Tibial nerve (tissue), 4 donors: ENCODE measurements at regions not wholly inside any gene's neighbourhood (a gene's known extent, or its start where the extent isn't known, plus 50 kb on each side); places are given as distances from the start of the nearest gene placed in this dataset.

ENCODE experiments used
- EP300 ChIP-seq, 2 donors: sonication (generic); formaldehyde crosslinking; IDR thresholded peaks; one replicate each; pipeline ENCODE4 v1.6.1; 2017; ENCODE audit warnings: antibody characterized with exemption in 2 of 2, mild to moderate bottlenecking in 1 of 2
- TF ChIP-seq, protein P1 (sequence below), 5 experiments: fragments of 200-600 bp in 3 of 5; fragments of 450-650 bp in 2 of 5; sonication (generic) in 3 of 5; IDR thresholded peaks; one replicate each; pipeline ENCODE4 v1.5.1; 2016 to 2019; ENCODE audit warnings: antibody characterized with exemption in 5 of 5, mild to moderate bottlenecking in 3 of 5, moderate library complexity in 2 of 5

DNA sequence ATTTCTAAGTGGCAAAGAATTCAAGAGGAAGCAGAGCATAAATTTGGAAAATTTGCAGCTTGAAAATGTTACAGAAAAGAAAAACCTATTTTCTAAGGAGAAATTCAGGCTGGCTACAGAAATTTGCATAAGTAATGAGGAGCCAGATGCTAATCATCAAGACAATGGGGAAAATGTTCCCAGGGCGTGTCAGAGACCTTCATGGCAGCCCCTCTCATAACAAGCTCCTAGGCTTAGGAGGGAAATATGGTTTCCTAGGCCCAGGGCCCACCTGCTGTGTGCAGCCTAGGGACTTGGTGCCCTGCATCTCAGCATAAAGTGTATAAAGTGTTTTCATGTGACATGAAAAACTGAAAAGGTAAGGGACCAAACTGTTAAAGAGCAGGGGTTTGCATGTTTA lies 1796.3 kb upstream of the FLRT2 start:
- TF ChIP-seq, protein P1, sequence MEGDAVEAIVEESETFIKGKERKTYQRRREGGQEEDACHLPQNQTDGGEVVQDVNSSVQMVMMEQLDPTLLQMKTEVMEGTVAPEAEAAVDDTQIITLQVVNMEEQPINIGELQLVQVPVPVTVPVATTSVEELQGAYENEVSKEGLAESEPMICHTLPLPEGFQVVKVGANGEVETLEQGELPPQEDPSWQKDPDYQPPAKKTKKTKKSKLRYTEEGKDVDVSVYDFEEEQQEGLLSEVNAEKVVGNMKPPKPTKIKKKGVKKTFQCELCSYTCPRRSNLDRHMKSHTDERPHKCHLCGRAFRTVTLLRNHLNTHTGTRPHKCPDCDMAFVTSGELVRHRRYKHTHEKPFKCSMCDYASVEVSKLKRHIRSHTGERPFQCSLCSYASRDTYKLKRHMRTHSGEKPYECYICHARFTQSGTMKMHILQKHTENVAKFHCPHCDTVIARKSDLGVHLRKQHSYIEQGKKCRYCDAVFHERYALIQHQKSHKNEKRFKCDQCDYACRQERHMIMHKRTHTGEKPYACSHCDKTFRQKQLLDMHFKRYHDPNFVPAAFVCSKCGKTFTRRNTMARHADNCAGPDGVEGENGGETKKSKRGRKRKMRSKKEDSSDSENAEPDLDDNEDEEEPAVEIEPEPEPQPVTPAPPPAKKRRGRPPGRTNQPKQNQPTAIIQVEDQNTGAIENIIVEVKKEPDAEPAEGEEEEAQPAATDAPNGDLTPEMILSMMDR (IDR thresholded peaks at IDR 0.05) = no peak
- no peak for TF ChIP-seq EP300 (IDR thresholded peaks at IDR 0.05)
